BJ (cell line): ENCODE measurements at regions not wholly inside any gene's neighbourhood (a gene's known extent, or its start where the extent isn't known, plus 50 kb on each side); places are given as distances from the start of the nearest gene placed in this dataset.

Source experiments
- CTCF ChIA-PET: fragments of 350-600 bp; formaldehyde crosslinking; extraction: SDS; loops from one replicate; lab custom pipeline; 2021; ENCODE audit warnings: antibody characterized with exemption, inconsistent platforms; lab: Yijun Ruan, JAX
- POLR2A ChIA-PET: fragments of 300-600 bp; sonication (Branson Sonifier 250); formaldehyde crosslinking; extraction: SDS; loops from one replicate; lab custom pipeline; 2021; ENCODE audit warnings: antibody characterized with exemption; lab: Charles Lee
- DNase-seq: peaks from one replicate; pipeline ENCODE4 v3.0.0-alpha.2; 2011; ENCODE audit warnings: low read depth
- H3K27me3 ChIP-seq: 2 replicates; pipeline ENCODE4 v1.6.0; 2011; ENCODE audit warnings: low read length; ENCODE audit not compliant: control insufficient read depth, insufficient read depth
- H3K36me3 ChIP-seq: 2 replicates; pipeline ENCODE4 v1.5.1; 2011; ENCODE audit warnings: low read length; ENCODE audit not compliant: control insufficient read depth, insufficient read depth
- H3K4me3 ChIP-seq: 2 replicates; pipeline ENCODE4 v1.5.1; 2011; ENCODE audit warnings: low read depth, mild to moderate bottlenecking, control low read depth, low read length
- TF ChIP-seq, protein P1 (sequence below): IDR thresholded peaks from 2 replicates; pipeline ENCODE4 v1.5.1; 2011; ENCODE audit warnings: low read depth, mild to moderate bottlenecking, control low read depth, inconsistent platforms, low read length, moderate library complexity; ENCODE audit not compliant: insufficient read depth

DNA sequence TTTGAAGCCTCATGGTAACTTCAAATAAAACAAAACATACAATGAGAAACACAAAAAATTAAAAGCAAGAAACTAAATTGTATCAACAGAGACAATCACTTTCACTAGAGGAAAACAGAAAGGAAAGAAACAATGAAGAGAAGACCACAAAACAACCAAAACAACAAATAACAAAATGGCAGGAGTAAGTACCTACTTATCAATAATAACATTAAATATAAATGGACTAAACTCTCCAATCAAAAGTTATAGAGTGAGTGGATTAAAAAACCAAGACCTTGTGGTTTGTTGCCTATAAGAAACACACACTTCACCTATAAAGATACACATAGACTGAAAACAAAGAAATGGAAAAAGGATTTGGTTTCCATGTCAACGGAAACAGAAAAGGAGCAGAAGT lies 830.1 kb upstream of the TMEFF2 start:
- ChIA-PET CTCF (no interaction called here), POLR2A (no interaction called here)
- H3K27me3 ChIP-seq = no peaks in the 10 kb centered on the region
- H3K36me3 ChIP-seq = no peaks in the 10 kb centered on the region
- no peak for DNase-seq
- TF ChIP-seq, protein P1, sequence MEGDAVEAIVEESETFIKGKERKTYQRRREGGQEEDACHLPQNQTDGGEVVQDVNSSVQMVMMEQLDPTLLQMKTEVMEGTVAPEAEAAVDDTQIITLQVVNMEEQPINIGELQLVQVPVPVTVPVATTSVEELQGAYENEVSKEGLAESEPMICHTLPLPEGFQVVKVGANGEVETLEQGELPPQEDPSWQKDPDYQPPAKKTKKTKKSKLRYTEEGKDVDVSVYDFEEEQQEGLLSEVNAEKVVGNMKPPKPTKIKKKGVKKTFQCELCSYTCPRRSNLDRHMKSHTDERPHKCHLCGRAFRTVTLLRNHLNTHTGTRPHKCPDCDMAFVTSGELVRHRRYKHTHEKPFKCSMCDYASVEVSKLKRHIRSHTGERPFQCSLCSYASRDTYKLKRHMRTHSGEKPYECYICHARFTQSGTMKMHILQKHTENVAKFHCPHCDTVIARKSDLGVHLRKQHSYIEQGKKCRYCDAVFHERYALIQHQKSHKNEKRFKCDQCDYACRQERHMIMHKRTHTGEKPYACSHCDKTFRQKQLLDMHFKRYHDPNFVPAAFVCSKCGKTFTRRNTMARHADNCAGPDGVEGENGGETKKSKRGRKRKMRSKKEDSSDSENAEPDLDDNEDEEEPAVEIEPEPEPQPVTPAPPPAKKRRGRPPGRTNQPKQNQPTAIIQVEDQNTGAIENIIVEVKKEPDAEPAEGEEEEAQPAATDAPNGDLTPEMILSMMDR = no peak
- no peak overlapping the region for H3K4me3 ChIP-seq

DNA sequence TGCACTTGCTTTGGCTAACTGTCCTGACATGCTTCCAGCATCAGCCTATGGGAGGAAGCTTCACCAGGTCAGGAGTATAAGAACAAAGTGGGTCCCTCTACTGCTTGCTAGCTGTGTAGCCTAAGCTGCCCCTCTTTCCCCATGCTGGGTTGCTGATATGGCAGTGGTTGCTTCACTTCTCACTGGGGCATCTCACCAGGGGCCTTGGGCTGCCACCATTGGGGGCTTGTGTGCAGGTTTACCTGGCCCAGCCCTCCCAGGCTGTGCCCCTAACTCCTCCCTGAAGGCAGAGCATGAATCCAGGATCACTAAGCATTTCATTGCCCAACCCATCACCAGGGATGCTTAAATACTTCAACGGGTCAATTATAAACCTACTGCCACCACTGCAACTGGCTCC lies 817.1 kb upstream of the TMEFF2 start:
- Histone ChIP-seq H3K4me3 (no peak overlapping the region), H3K27me3 (no peaks in the 10 kb centered on the region), H3K36me3 (no peaks in the 10 kb centered on the region)
- ChIA-PET POLR2A (no interaction called here), CTCF (no interaction called here)
- no peak for DNase-seq
- TF ChIP-seq, protein P1 = no peak

- ChIA-PET CTCF (no interaction called here), POLR2A (no interaction called here)
- Histone ChIP-seq H3K4me3 (no peak overlapping the region), H3K27me3 (no peaks in the 10 kb centered on the region), H3K36me3 (no peaks in the 10 kb centered on the region)
- DNase-seq = no peak
- TF ChIP-seq, protein P1 = no peak
These were observed 798.3 kb upstream of the TMEFF2 start for GRCh38 chr2:192993059-192993458.

DNA sequence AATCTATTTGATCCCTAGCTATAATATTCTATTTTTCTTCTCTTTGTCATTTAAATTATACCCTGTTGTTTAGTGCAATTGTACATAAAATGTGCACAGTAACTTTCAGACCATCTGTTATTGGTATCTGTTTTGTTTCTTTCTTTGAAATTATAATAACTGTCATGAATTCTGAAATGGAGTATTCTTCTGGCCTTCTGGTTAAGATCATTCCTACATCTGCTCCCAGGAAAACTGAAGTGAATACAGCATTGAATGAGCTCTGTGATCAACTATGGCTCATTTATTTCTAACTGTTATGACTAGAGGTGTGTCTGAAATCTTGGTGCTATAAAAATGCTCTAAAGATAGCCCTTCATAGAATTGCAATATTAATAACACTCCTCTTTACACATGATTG lies 788.4 kb upstream of the TMEFF2 start:
- POLR2A ChIA-PET = no interaction called here
- no peak for DNase-seq

GRCh38 chr2:192978395-192978794 lies 783.7 kb upstream of the TMEFF2 start:
- TF ChIP-seq, protein P1 = no peak
- Histone ChIP-seq H3K27me3 (no peaks in the 10 kb centered on the region), H3K36me3 (no peaks in the 10 kb centered on the region), H3K4me3 (no peak overlapping the region)
- POLR2A ChIA-PET = no interaction called here
- DNase-seq = no peak
- CTCF ChIA-PET = no interaction called here

More for the DNA sequence above, 788.4 kb upstream of the TMEFF2 start:
- no peak overlapping the region for H3K4me3 ChIP-seq
- no peaks in the 10 kb centered on the region for H3K36me3 ChIP-seq
- no peaks in the 10 kb centered on the region for H3K27me3 ChIP-seq
- CTCF ChIA-PET = no interaction called here
- TF ChIP-seq, protein P1 = no peak
